ENCODE measurements at regions not wholly inside any gene's neighbourhood (a gene's known extent, or its start where the extent isn't known, plus 50 kb on each side); places are given as distances from the start of the nearest gene placed in this dataset.

DNA sequence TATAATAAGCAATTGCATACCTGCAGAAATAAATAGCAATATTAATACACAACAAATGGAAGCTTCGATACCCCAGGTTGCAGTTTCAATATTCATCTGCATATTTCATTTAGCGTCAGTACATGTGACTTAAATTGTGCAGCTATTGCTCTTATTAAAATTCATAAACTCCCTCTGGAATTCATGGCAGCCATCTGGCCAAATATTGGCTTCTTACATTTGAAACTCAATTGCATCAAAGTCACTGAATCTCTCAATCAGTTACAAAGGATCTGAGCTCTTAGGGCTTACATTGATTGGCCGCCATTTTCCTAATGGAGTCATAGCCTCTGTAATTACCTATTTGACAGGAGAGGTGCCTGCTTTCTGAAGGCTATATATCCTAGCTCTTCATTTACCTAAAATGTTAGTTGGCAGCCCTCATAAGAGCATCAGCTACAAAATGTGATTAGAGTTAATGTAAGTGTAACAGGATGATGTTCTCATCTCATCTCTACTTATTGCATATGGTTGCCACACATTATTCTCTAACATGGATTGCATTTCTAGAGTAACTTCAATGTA is 453.5 kb downstream of the CAAP1 start:
- TF ChIP-seq, protein P1, sequence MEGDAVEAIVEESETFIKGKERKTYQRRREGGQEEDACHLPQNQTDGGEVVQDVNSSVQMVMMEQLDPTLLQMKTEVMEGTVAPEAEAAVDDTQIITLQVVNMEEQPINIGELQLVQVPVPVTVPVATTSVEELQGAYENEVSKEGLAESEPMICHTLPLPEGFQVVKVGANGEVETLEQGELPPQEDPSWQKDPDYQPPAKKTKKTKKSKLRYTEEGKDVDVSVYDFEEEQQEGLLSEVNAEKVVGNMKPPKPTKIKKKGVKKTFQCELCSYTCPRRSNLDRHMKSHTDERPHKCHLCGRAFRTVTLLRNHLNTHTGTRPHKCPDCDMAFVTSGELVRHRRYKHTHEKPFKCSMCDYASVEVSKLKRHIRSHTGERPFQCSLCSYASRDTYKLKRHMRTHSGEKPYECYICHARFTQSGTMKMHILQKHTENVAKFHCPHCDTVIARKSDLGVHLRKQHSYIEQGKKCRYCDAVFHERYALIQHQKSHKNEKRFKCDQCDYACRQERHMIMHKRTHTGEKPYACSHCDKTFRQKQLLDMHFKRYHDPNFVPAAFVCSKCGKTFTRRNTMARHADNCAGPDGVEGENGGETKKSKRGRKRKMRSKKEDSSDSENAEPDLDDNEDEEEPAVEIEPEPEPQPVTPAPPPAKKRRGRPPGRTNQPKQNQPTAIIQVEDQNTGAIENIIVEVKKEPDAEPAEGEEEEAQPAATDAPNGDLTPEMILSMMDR (IDR thresholded peaks at IDR 0.05; ENCODE audit: unreplicated experiment), result no peak
- no peaks in the 10 kb centered on the region for H3K9me3 Mint-ChIP-seq (ENCODE audit: low read depth)
- H3K27me3 Mint-ChIP-seq, result no peaks in the 10 kb centered on the region
- no peak overlapping the region for H3K27ac Mint-ChIP-seq
- no peak for DNase-seq (ENCODE audit: low spot score, unreplicated experiment)
- no peak overlapping the region for H3K4me3 Mint-ChIP-seq (ENCODE audit: low read depth)
- H3K36me3 Mint-ChIP-seq (ENCODE audit: insufficient read depth), result no peaks in the 10 kb centered on the region
- H3K4me1 Mint-ChIP-seq (ENCODE audit: low read depth), result no peaks in the 10 kb centered on the region

DNA sequence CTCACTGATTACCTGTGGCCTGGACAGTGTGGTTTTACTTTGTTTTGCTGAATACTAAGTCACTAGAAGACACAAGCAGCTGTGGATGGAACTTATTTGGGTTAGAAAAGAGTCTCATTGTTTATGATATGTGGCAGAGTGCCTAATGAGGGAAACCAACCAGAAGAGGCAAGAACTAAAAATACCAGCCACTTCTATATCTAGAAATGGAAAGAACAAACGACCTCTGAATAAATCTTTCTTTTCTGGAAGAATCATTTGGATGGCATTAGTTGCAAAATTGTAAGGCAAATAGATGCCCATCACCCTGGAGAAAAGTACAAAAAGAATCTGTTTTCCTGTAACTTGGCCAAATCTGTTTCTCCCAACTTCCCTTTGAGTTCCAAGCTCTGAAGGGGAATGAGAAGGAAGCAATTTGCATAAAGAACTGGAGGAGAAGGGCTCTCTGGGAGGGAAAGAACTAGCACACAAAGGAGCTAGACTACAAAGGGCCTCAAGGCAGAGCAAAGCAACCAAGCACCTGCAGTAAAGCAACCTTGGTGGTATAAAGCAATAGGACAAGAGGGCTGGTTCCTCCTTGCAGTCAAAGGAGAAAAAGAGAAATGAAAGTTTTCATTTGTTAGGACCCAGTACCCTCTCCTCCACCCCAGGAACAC is 455.4 kb downstream of the CAAP1 start:
- TF ChIP-seq, protein P1 (IDR thresholded peaks at IDR 0.05; ENCODE audit: unreplicated experiment), result no peak
- Mint-ChIP-seq H3K9me3 (ENCODE audit: low read depth) (no peaks in the 10 kb centered on the region), H3K4me3 (ENCODE audit: low read depth) (no peak overlapping the region), H3K27ac (no peak overlapping the region), H3K36me3 (ENCODE audit: insufficient read depth) (no peaks in the 10 kb centered on the region), H3K4me1 (ENCODE audit: low read depth) (no peaks in the 10 kb centered on the region), H3K27me3 (no peaks in the 10 kb centered on the region)
- no peak for DNase-seq (ENCODE audit: low spot score, unreplicated experiment)

DNA sequence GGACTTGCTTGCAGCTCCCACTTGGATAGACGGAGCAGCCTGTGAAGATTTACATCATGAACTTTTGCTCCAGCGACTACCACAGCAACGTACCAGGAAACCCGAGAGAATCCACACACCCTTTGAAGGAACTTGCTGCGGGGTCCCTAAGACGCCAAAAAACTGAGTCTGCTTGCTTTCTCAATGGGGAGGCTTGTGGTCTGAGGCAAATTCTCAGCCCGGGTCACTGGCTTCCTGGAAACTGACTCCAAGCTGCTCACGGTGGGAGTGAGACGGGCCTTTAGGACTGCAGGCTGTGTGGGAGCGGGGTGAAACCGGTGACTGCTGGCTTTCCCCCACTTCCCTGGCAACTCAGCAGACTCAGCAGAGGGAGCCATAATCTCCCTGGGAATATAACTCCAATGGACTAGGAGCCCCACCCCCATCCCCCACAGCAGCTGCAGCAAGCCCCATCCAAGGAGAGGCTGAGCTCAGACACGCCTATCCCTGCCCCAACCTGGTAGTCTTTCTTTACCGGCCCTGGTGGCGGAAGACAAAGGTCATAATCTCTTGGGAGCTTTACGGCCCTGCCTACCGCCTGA is 466.0 kb downstream of the CAAP1 start:
- DNase-seq (ENCODE audit: low spot score, unreplicated experiment), result no peak
- Mint-ChIP-seq H3K9me3 (ENCODE audit: low read depth) (peaks cover 2% of the 10 kb centered on the region), H3K4me1 (ENCODE audit: low read depth) (no peaks in the 10 kb centered on the region), H3K36me3 (ENCODE audit: insufficient read depth) (no peaks in the 10 kb centered on the region), H3K27me3 (no peaks in the 10 kb centered on the region), H3K4me3 (ENCODE audit: low read depth) (no peak overlapping the region), H3K27ac (no peak overlapping the region)
- TF ChIP-seq, protein P1 (IDR thresholded peaks at IDR 0.05; ENCODE audit: unreplicated experiment), result no peak

DNA sequence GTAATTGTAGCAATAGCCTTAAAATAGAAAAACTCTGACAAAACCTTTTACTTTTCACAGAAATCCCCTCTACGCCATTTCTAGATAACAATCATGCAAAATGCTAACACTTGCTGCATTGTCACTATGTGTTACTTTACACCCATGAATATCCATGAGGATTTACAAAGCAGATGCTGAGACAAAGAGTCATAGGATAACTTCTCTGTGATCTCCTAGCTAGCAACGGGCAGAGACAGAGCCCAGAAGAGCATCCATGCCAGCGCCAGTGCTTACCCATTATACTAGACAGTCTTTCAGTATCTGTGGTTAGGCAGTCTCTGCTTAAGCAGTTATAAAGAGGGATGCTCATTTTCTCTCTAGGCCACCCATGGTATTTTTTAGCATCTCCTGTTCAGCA is 474.1 kb downstream of the CAAP1 start:
- no peak for DNase-seq (ENCODE audit: low spot score, unreplicated experiment)
- H3K4me3 Mint-ChIP-seq (ENCODE audit: low read depth), result no peak overlapping the region
- H3K36me3 Mint-ChIP-seq (ENCODE audit: insufficient read depth), result no peaks in the 10 kb centered on the region
- TF ChIP-seq, protein P1 (IDR thresholded peaks at IDR 0.05; ENCODE audit: unreplicated experiment), result no peak
- H3K27ac Mint-ChIP-seq, result no peak overlapping the region
- H3K4me1 Mint-ChIP-seq (ENCODE audit: low read depth), result no peaks in the 10 kb centered on the region
- no peaks in the 10 kb centered on the region for H3K9me3 Mint-ChIP-seq (ENCODE audit: low read depth)
- no peaks in the 10 kb centered on the region for H3K27me3 Mint-ChIP-seq

DNA sequence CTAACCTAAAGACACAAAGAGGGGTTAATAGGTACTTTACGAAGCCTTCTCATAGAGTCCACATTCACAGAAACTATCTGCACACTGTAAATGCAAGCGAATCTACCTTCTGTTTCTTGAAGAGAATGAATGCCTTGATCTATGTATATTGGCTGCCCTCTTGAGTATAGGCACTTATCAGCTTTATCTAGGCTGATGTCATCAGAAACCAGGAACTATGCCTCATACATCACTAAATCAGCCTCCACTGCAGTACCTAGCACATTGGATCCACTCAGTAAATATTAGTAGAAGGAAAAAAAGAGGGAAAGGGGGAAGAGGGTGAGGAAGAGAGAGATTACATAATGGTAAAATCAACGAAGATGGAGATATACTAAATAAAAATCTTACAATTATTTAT is 477.1 kb downstream of the CAAP1 start:
- H3K27ac Mint-ChIP-seq, result no peak overlapping the region
- no peaks in the 10 kb centered on the region for H3K27me3 Mint-ChIP-seq
- no peak for DNase-seq (ENCODE audit: low spot score, unreplicated experiment)
- H3K9me3 Mint-ChIP-seq (ENCODE audit: low read depth), result no peaks in the 10 kb centered on the region
- H3K4me3 Mint-ChIP-seq (ENCODE audit: low read depth), result no peak overlapping the region
- H3K36me3 Mint-ChIP-seq (ENCODE audit: insufficient read depth), result no peaks in the 10 kb centered on the region
- H3K4me1 Mint-ChIP-seq (ENCODE audit: low read depth), result no peaks in the 10 kb centered on the region
- TF ChIP-seq, protein P1 (IDR thresholded peaks at IDR 0.05; ENCODE audit: unreplicated experiment), result no peak
